Large intestine (tissue), 3 donors: ENCODE measurements at regions not wholly inside any gene's neighbourhood (a gene's known extent, or its start where the extent isn't known, plus 50 kb on each side); places are given as distances from the start of the nearest gene placed in this dataset.
A peak's percentile ranks its signal among the peaks of the same experiment; 100 is the strongest.

Experiments
- DNase-seq, 2 donors: peaks; one replicate each; pipeline versions ENCODE4 v3.0.0 to v3.0.0-alpha.2; 2013
- H3K27ac ChIP-seq: one replicate; pipeline ENCODE4 v1.5.1; 2013; ENCODE audit warnings: low read length
- H3K27me3 ChIP-seq: 2 replicates; pipeline ENCODE4 v1.6.1; 2013; ENCODE audit warnings: low read length; ENCODE audit not compliant: control insufficient read depth, insufficient read depth
- H3K36me3 ChIP-seq: 2 replicates; pipeline ENCODE4 v1.6.1; 2013; ENCODE audit warnings: low read length; ENCODE audit not compliant: control insufficient read depth, insufficient read depth
- H3K4me1 ChIP-seq: one replicate; pipeline ENCODE4 v1.6.1; 2013; ENCODE audit warnings: low read length; ENCODE audit not compliant: control insufficient read depth, insufficient read depth
- H3K4me3 ChIP-seq: one replicate; pipeline ENCODE4 v1.5.1; 2013; ENCODE audit warnings: low read length
- H3K9me3 ChIP-seq: one replicate; pipeline ENCODE4 v1.6.1; 2013; ENCODE audit warnings: mild to moderate bottlenecking, low read depth, low read length, moderate library complexity; ENCODE audit not compliant: control insufficient read depth
- WGBS: methylation state at CpG from one replicate; pipeline ENCODE4 v1.1.5; 2013; ENCODE audit warnings: low lambda C conversion rate; ENCODE audit not compliant: insufficient coverage; 5-methylcytosine and 5-hydroxymethylcytosine counted together

GRCh38 chr2:145811276-145812164 lies 1291.6 kb upstream of the ZEB2 start:
- no peak overlapping the region for H3K27ac ChIP-seq
- H3K36me3 ChIP-seq = no peaks in the 10 kb centered on the region
- no peaks in the 10 kb centered on the region for H3K4me1 ChIP-seq
- no peaks in the 10 kb centered on the region for H3K27me3 ChIP-seq
- no peaks in the 10 kb centered on the region for H3K9me3 ChIP-seq
- no peak overlapping the region for H3K4me3 ChIP-seq
- DNase-seq = no peak
- WGBS = 72% methylated on average over 5 of the region's 6 CpGs

- no peaks in the 10 kb centered on the region for H3K9me3 ChIP-seq
Observed at GRCh38 chr2:145807968-145808367, 1288.0 kb upstream of the ZEB2 start.

GRCh38 chr2:145807554-145807953 lies 1287.6 kb upstream of the ZEB2 start:
- Histone ChIP-seq H3K4me1 (no peaks in the 10 kb centered on the region), H3K36me3 (no peaks in the 10 kb centered on the region), H3K27ac (no peak overlapping the region), H3K4me3 (no peak overlapping the region), H3K9me3 (no peaks in the 10 kb centered on the region), H3K27me3 (no peaks in the 10 kb centered on the region)
- no peak for DNase-seq
- WGBS = no CpG with 5 or more reads among the region's 3 CpGs

More at GRCh38 chr2:145807968-145808367, 1288.0 kb upstream of the ZEB2 start:
- H3K4me1 ChIP-seq = no peaks in the 10 kb centered on the region
- no peak overlapping the region for H3K27ac ChIP-seq
- H3K36me3 ChIP-seq = no peaks in the 10 kb centered on the region
- no peak for DNase-seq
- no peaks in the 10 kb centered on the region for H3K27me3 ChIP-seq
- H3K4me3 ChIP-seq = no peak overlapping the region

- no peaks in the 10 kb centered on the region for H3K36me3 ChIP-seq
- H3K27ac ChIP-seq = no peak overlapping the region
- no peak overlapping the region for H3K4me3 ChIP-seq
- no peaks in the 10 kb centered on the region for H3K4me1 ChIP-seq
- H3K27me3 ChIP-seq = no peaks in the 10 kb centered on the region
- H3K9me3 ChIP-seq = no peaks in the 10 kb centered on the region
- no peak for DNase-seq
Observed at GRCh38 chr2:145806546-145806945, 1286.6 kb upstream of the ZEB2 start.

- DNase-seq = no peak
- Histone ChIP-seq H3K9me3 (no peaks in the 10 kb centered on the region), H3K4me3 (no peak overlapping the region), H3K4me1 (peaks cover 4% of the 10 kb centered on the region), H3K27ac (no peak overlapping the region), H3K36me3 (no peaks in the 10 kb centered on the region), H3K27me3 (no peaks in the 10 kb centered on the region)
- no CpG with 5 or more reads among the region's 1 CpG for WGBS
Observed at GRCh38 chr2:145802133-145802532, 1282.2 kb upstream of the ZEB2 start.

GRCh38 chr2:145801210-145801609 lies 1281.3 kb upstream of the ZEB2 start:
- Histone ChIP-seq H3K36me3 (no peaks in the 10 kb centered on the region), H3K27ac (no peak overlapping the region), H3K9me3 (no peaks in the 10 kb centered on the region), H3K4me1 (peaks cover 4% of the 10 kb centered on the region), H3K4me3 (no peak overlapping the region), H3K27me3 (no peaks in the 10 kb centered on the region)
- no CpG with 5 or more reads among the region's 1 CpG for WGBS
- no peak for DNase-seq

- peak; percentile 52 to 81 for DNase-seq
- WGBS = no CpG with 5 or more reads among the region's 6 CpGs
- peaks cover 4% of the 10 kb centered on the region for H3K4me1 ChIP-seq
Observed at GRCh38 chr2:145800151-145801091, 1280.5 kb upstream of the ZEB2 start.

GRCh38 chr2:145799595-145800108 lies 1279.7 kb upstream of the ZEB2 start:
- Histone ChIP-seq H3K27ac (no peak overlapping the region), H3K4me1 (peaks cover 4% of the 10 kb centered on the region), H3K4me3 (no peak overlapping the region), H3K27me3 (no peaks in the 10 kb centered on the region), H3K36me3 (no peaks in the 10 kb centered on the region), H3K9me3 (no peaks in the 10 kb centered on the region)
- WGBS = no CpG with 5 or more reads among the region's 7 CpGs
- no peak for DNase-seq

More at GRCh38 chr2:145800151-145801091, 1280.5 kb upstream of the ZEB2 start:
- Histone ChIP-seq H3K4me3 (no peak overlapping the region), H3K27me3 (no peaks in the 10 kb centered on the region), H3K9me3 (no peaks in the 10 kb centered on the region), H3K27ac (no peak overlapping the region), H3K36me3 (no peaks in the 10 kb centered on the region)

GRCh38 chr2:145798419-145798818 lies 1278.5 kb upstream of the ZEB2 start:
- 100% methylated on average over 1 of the region's 1 CpG for WGBS
- peaks cover 4% of the 10 kb centered on the region for H3K4me1 ChIP-seq
- no peaks in the 10 kb centered on the region for H3K27me3 ChIP-seq
- no peaks in the 10 kb centered on the region for H3K9me3 ChIP-seq
- H3K36me3 ChIP-seq = no peaks in the 10 kb centered on the region
- H3K4me3 ChIP-seq = no peak overlapping the region
- H3K27ac ChIP-seq = no peak overlapping the region
- DNase-seq = no peak

GRCh38 chr2:145797692-145798091 lies 1277.8 kb upstream of the ZEB2 start:
- no peak for DNase-seq
- Histone ChIP-seq H3K36me3 (no peaks in the 10 kb centered on the region), H3K27me3 (no peaks in the 10 kb centered on the region), H3K4me3 (no peak overlapping the region), H3K27ac (no peak overlapping the region), H3K9me3 (no peaks in the 10 kb centered on the region), H3K4me1 (peaks cover 4% of the 10 kb centered on the region)
- 83% methylated on average over 1 of the region's 4 CpGs for WGBS
